HG03066 (cell line): ENCODE measurements at regions not wholly inside any gene's neighbourhood (a gene's known extent, or its start where the extent isn't known, plus 50 kb on each side); places are given as distances from the start of the nearest gene placed in this dataset.

Source experiments
- ATAC-seq: cut with Tn5 transposase; IDR thresholded peaks from one replicate; pipeline ENCODE4 v1.9.1; 2021; ENCODE audit warnings: low read depth; ENCODE audit not compliant: unreplicated experiment

- ATAC-seq = no peak
Observed at GRCh38 chr6:14754751-14755513, 490.9 kb upstream of the JARID2 start.

- ATAC-seq = no peak
Observed at GRCh38 chr6:14756340-14756739, 489.5 kb upstream of the JARID2 start.

GRCh38 chr6:14757014-14757413 lies 488.9 kb upstream of the JARID2 start:
- ATAC-seq = no peak

GRCh38 chr6:14757418-14757817 lies 488.5 kb upstream of the JARID2 start:
- no peak for ATAC-seq

- no peak for ATAC-seq
Observed at GRCh38 chr6:14758421-14759081, 487.3 kb upstream of the JARID2 start.

- no peak for ATAC-seq
Observed at GRCh38 chr6:14759976-14760672, 485.7 kb upstream of the JARID2 start.

GRCh38 chr6:14762077-14762476 lies 483.8 kb upstream of the JARID2 start:
- no peak for ATAC-seq

- no peak for ATAC-seq
Observed at GRCh38 chr6:14763139-14763538, 482.7 kb upstream of the JARID2 start.

- no peak for ATAC-seq
Observed at GRCh38 chr6:14763616-14764015, 482.3 kb upstream of the JARID2 start.

- ATAC-seq = no peak
Observed at GRCh38 chr6:14765106-14765505, 480.8 kb upstream of the JARID2 start.

GRCh38 chr6:14765721-14766390 lies 480.0 kb upstream of the JARID2 start:
- ATAC-seq = no peak

- ATAC-seq = no peak
Observed at GRCh38 chr6:14766391-14766994, 479.4 kb upstream of the JARID2 start.

- no peak for ATAC-seq
Observed at GRCh38 chr6:14767226-14767625, 478.6 kb upstream of the JARID2 start.

- ATAC-seq = no peak
Observed at GRCh38 chr6:14770040-14770439, 475.8 kb upstream of the JARID2 start.

- no peak for ATAC-seq
Observed at GRCh38 chr6:14770572-14770971, 475.3 kb upstream of the JARID2 start.

GRCh38 chr6:14771016-14771415 lies 474.9 kb upstream of the JARID2 start:
- ATAC-seq = no peak

GRCh38 chr6:14772188-14772587 lies 473.7 kb upstream of the JARID2 start:
- no peak for ATAC-seq

- no peak for ATAC-seq
Observed at GRCh38 chr6:14775528-14775927, 470.3 kb upstream of the JARID2 start.

GRCh38 chr6:14776307-14776706 lies 469.6 kb upstream of the JARID2 start:
- no peak for ATAC-seq

- no peak for ATAC-seq
Observed at GRCh38 chr6:14781772-14782525, 463.9 kb upstream of the JARID2 start.
